GM12864 (cell line): ENCODE measurements at regions not wholly inside any gene's neighbourhood (a gene's known extent, or its start where the extent isn't known, plus 50 kb on each side); places are given as distances from the start of the nearest gene placed in this dataset.

Source experiments
- DNase-seq: peaks from one replicate; pipeline ENCODE4 v3.0.0-alpha.2; 2011; ENCODE audit warnings: low read depth
- H3K4me3 ChIP-seq: 2 replicates; pipeline ENCODE4 v1.5.1; 2011; ENCODE audit warnings: mild to moderate bottlenecking, low read depth, low read length, control low read depth
- CTCF ChIP-seq: IDR thresholded peaks from 2 replicates; pipeline ENCODE4 v1.5.1; 2011; ENCODE audit warnings: low read depth, mild to moderate bottlenecking, moderate library complexity, low read length, control low read depth, inconsistent platforms; ENCODE audit errors: missing control alignments

DNA sequence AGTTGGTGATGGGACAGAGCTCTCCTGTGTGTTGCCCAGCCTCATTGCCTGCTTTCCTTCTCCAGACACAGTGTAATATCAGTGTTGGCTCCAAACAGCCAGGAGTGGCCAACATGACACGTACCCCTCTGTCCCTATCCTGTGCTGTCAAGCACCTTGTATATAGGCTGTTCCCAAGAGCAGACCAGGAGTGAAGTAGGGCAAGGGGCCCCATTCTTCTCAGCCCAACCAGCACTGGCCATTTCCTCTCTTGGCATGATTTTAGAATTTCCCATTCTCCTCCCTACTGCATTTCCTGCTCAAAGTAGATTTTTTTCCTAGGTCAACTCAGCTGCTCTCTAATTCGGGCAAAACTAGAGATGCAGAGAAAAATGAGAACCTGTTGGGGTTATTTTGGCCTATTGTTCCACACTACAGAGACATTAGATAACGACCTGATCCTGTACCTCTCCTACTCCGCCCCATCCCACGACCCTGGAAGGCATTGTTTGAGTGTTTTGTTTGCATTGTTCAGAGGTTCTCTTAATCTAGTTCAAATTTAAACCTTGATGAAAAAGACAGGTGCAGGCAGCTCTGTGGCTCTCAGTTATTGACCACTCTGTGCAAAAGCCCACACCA lies 95.6 kb downstream of the RASSF10 start:
- DNase-seq: no peak
- TF ChIP-seq CTCF: no peak
- H3K4me3 ChIP-seq: no peak overlapping the region

DNA sequence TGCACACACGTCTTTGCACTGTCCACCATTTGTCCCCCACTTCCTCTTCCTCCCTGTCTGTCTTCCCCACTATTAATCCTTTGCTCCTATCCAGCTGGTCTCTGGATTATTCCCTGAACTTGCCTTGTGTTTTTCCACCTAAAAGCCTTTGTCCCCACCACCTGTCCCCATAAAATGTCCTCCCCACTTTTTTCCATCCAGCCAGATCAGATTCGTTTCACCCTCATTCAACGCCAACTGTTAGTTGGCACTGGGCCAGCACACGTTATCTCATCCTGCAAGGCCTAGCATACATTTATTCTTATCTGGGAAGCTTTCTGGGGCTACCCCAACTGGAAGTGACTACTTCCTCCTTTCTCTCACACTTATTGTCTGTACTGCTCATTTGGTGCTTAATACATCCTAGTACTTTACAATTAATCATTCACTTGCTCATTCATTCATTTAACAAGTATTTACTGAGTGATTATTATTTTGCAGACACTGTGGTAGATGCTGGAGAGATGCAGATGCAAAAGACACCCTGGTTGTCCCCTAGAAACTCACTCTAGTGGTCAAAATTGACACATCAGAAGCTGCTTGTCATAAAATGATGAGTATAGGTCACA lies 96.2 kb downstream of the RASSF10 start:
- no peak overlapping the region for H3K4me3 ChIP-seq
- TF ChIP-seq CTCF: no peak
- no peak for DNase-seq

DNA sequence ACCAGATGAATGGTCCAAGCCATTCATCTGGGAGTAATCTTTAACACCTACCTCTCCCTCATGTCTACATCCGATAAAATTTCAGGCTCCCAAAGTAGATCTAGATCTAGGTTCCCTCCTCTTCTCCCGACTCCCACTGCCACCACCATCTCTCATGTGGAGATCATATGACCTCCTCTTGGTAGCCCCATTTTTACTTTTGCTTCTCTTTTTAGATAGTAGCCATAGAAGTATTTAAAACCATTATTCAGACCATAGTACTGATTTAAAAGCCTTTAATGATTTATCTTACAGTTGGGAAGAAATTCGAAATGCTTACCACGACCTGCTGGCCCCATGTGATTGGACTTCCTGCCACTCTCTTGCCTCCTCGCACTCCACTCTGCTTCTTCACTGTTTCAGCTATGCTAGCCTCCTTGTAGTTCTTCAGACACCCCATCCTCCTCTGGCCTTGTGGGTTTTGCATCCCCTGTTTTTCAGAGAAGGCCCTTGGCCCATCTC lies 98.5 kb downstream of the RASSF10 start:
- no peak for TF ChIP-seq CTCF
- H3K4me3 ChIP-seq: no peak overlapping the region
- DNase-seq: no peak

DNA sequence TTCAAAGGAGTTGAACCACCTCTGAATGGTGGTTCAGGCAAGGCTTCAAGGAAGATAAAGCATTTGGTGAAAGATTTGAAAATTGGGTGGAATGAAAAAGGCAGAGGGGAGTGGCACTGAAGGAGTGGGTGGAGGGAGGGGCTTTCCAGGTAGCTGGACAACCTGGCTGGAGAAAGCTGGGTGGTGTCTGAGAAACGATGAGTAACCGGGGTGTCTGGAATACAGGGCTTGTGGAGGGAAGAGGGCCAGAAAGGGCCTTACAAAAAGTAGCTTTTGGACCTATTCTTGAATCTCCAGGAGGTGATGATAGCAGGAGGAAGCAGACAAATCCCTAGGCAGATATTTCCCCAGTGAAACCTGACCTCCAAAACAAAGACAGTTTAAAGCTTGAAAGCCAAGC lies 99.3 kb downstream of the RASSF10 start:
- TF ChIP-seq CTCF: no peak
- no peak overlapping the region for H3K4me3 ChIP-seq
- DNase-seq: no peak

DNA sequence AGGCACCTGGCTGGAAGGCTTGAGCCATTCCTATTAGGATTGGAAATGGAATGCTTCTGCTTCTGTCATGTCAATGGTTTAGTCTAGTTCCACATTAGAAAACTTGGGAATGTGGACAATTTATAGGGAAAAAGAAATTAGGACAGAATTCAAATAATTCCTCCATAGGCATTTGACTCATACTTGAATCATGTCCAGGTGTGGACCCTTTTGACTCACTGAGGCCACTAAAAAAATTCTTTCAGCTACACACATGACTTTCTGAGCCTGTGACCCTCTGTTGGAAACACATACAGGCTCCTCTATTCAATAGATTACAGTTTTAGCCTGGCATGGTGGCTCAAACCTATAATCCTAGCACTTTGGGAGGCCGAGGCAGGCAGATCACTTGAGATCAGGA lies 100.5 kb downstream of the RASSF10 start:
- no peak for DNase-seq
- TF ChIP-seq CTCF: no peak
- H3K4me3 ChIP-seq: no peak overlapping the region

DNA sequence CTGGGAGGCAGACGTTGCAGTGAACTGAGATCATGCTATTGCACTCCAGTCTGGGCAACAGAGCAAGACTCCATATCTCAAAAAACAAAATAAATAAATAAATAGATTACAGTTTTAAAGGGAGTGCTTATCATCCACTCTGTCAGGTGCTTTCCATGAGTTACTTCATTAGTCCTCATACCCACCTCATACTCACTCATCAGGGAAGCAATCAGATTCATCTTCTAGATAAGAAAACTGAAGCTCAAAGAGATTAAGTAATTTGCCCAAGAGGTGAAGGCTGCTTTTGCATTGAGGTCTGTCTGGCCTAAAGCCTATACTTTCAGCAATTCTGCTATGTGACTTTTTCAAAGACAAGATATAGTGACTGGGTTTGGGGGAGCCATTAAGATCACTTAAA lies 101.0 kb downstream of the RASSF10 start:
- no peak for DNase-seq
- no peak overlapping the region for H3K4me3 ChIP-seq
- TF ChIP-seq CTCF: no peak
